HEK293 (cell line): ENCODE measurements at regions not wholly inside any gene's neighbourhood (a gene's known extent, or its start where the extent isn't known, plus 50 kb on each side); places are given as distances from the start of the nearest gene placed in this dataset.

ENCODE experiments used
- CTCF ChIP-seq: fragments of 450-650 bp; formaldehyde crosslinking; IDR thresholded peaks from 2 replicates; pipeline ENCODE4 v1.5.1; 2016; ENCODE audit warnings: missing biosample characterization, missing genetic modification characterization
- KLF1 ChIP-seq: fragments of 450-650 bp; formaldehyde crosslinking; IDR thresholded peaks from 2 replicates; pipeline ENCODE4 v1.5.1; 2016; ENCODE audit warnings: missing biosample characterization, missing genetic modification characterization
- KLF10 ChIP-seq: fragments of 450-650 bp; IDR thresholded peaks from 2 replicates; pipeline ENCODE4 v1.5.1; 2018; ENCODE audit warnings: missing biosample characterization, mild to moderate bottlenecking, missing genetic modification characterization
- SP2 ChIP-seq: fragments of 450-650 bp; formaldehyde crosslinking; IDR thresholded peaks from 2 replicates; pipeline ENCODE4 v1.5.1; 2016; ENCODE audit warnings: missing biosample characterization, missing genetic modification characterization
- YY1 ChIP-seq: fragments of 450-650 bp; formaldehyde crosslinking; IDR thresholded peaks from 2 replicates; pipeline ENCODE4 v1.5.1; 2018; ENCODE audit warnings: missing biosample characterization, missing genetic modification characterization
- ZBTB8A ChIP-seq: fragments of 450-650 bp; formaldehyde crosslinking; IDR thresholded peaks from 2 replicates; pipeline ENCODE4 v1.5.1; 2016; ENCODE audit warnings: missing biosample characterization, missing genetic modification characterization
- ZEB2 ChIP-seq: fragments of 450-650 bp; formaldehyde crosslinking; IDR thresholded peaks from 2 replicates; pipeline ENCODE4 v1.5.1; 2016; ENCODE audit warnings: missing biosample characterization, missing genetic modification characterization
- ZNF114 ChIP-seq: fragments of 450-650 bp; formaldehyde crosslinking; IDR thresholded peaks from 2 replicates; pipeline ENCODE4 v1.5.0; 2017; ENCODE audit warnings: missing biosample characterization, missing genetic modification characterization
- ZNF202 ChIP-seq: fragments of 450-650 bp; formaldehyde crosslinking; IDR thresholded peaks from 2 replicates; pipeline ENCODE4 v1.5.1; 2016; ENCODE audit warnings: missing biosample characterization, missing genetic modification characterization, borderline replicate concordance
- ZNF37A ChIP-seq: fragments of 450-650 bp; IDR thresholded peaks from 2 replicates; pipeline ENCODE4 v1.5.1; 2018; ENCODE audit warnings: missing biosample characterization, missing genetic modification characterization
- ZNF449 ChIP-seq: fragments of 450-650 bp; formaldehyde crosslinking; IDR thresholded peaks from 2 replicates; pipeline ENCODE4 v1.5.1; 2017; ENCODE audit warnings: missing biosample characterization, mild to moderate bottlenecking, missing genetic modification characterization, moderate library complexity
- ZNF623 ChIP-seq: fragments of 450-650 bp; formaldehyde crosslinking; IDR thresholded peaks from 2 replicates; pipeline ENCODE4 v1.5.1; 2016; ENCODE audit warnings: missing biosample characterization, missing genetic modification characterization
- ZNF707 ChIP-seq: fragments of 450-650 bp; formaldehyde crosslinking; IDR thresholded peaks from 2 replicates; pipeline ENCODE4 v1.5.1; 2016; ENCODE audit warnings: missing biosample characterization, missing genetic modification characterization

GRCh38 chr15:45831787-45832186, 197.0 kb downstream of the SQOR start:
- TF ChIP-seq ZNF623 (no peak), YY1 (tag by site-specific recombination) (no peak), ZBTB8A (no peak), CTCF (tag by site-specific recombination) (no peak), ZNF114 (tag by site-specific recombination) (no peak), KLF1 (tag by site-specific recombination) (no peak), ZNF449 (tag by site-specific recombination) (no peak), ZEB2 (no peak), ZNF37A (no peak), ZNF707 (tag by site-specific recombination) (no peak), KLF10 (tag by site-specific recombination) (no peak), SP2 (tag by site-specific recombination) (no peak), ZNF202 (tag by site-specific recombination) (no peak)
